ENCODE measurements at regions not wholly inside any gene's neighbourhood (a gene's known extent, or its start where the extent isn't known, plus 50 kb on each side); places are given as distances from the start of the nearest gene placed in this dataset.

- Histone ChIP-seq H3K4me1 (no peaks in the 10 kb centered on the region), H3K4me3 (no peak overlapping the region), H3K27ac (no peak overlapping the region), H3K4me2 (no peak overlapping the region), H3K9me3 (peaks cover 37% of the 10 kb centered on the region; the same call in 2 of the 3 replicates)
- CTCF ChIA-PET, result no interaction called here
- WGBS (ENCODE audit: missing lambda C conversion rate), result 13% methylated on average over 2 of the region's 2 CpGs
- ATAC-seq, result no peak
- POLR2A ChIA-PET, result no interaction called here
- no peak for FAIRE-seq
- TF ChIP-seq HOXA7 (CRISPR knock-in tag; IDR thresholded peaks at IDR 0.05), result no peak
- TF ChIP-seq EP300 (IDR thresholded peaks at IDR 0.05), result no peak
- DNase-seq (ENCODE audit: low read depth in 1 of 2, low spot score in 1 of 2), result no peak
Measured at GRCh38 chr19:56916528-56916927, 76.0 kb upstream of the PEG3 start.

- TF ChIP-seq EHMT2 (IDR thresholded peaks at IDR 0.05; ENCODE audit: low read depth) (no peak), REST (IDR thresholded peaks at IDR 0.05) (no peak), KDM5A (IDR thresholded peaks at IDR 0.05) (no peak)
- TF ChIP-seq, protein P1, sequence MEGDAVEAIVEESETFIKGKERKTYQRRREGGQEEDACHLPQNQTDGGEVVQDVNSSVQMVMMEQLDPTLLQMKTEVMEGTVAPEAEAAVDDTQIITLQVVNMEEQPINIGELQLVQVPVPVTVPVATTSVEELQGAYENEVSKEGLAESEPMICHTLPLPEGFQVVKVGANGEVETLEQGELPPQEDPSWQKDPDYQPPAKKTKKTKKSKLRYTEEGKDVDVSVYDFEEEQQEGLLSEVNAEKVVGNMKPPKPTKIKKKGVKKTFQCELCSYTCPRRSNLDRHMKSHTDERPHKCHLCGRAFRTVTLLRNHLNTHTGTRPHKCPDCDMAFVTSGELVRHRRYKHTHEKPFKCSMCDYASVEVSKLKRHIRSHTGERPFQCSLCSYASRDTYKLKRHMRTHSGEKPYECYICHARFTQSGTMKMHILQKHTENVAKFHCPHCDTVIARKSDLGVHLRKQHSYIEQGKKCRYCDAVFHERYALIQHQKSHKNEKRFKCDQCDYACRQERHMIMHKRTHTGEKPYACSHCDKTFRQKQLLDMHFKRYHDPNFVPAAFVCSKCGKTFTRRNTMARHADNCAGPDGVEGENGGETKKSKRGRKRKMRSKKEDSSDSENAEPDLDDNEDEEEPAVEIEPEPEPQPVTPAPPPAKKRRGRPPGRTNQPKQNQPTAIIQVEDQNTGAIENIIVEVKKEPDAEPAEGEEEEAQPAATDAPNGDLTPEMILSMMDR (IDR thresholded peaks at IDR 0.05), result no peak
- FAIRE-seq, result no peak
- peaks cover 33% of the 10 kb centered on the region; the same call in 2 of the 3 replicates for H3K9me3 ChIP-seq
- H3K4me1 ChIP-seq, result no peaks in the 10 kb centered on the region
- no peak overlapping the region for H3K27ac ChIP-seq
- DNase-seq (ENCODE audit: low read depth in 1 of 2, low spot score in 1 of 2), result no peak
- 3% methylated on average over 6 of the region's 6 CpGs for WGBS (ENCODE audit: missing lambda C conversion rate)
- ChIA-PET CTCF (no interaction called here), POLR2A (no interaction called here)
- H3K4me2 ChIP-seq, result no peak overlapping the region
- no peak overlapping the region for H3K4me3 ChIP-seq
- ATAC-seq, result no peak
Measured at GRCh38 chr19:56917529-56917928, 77.0 kb upstream of the PEG3 start.

DNA sequence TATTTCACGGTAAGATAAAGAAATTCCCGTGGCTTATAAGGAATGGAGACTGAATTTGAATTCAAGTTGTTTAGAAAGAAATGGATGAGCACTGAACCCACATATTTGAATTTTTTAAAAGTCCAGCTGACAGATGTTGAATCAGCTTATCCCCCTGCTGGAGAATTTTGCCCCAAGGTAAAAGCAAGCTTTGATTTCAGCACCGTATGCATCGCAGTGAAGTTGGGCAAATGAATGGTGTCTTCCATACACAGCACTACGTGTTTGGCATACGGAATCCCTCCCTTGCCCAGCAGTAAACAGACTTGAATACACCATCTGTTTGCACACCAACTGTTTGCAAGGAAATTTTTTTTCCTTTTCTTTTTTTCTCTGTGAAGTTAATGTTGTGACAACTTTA, 77.5 kb upstream of the PEG3 start:
- ChIA-PET CTCF (no interaction called here), POLR2A (no interaction called here)
- no peak for TF ChIP-seq CEBPB (IDR thresholded peaks at IDR 0.05)
- TF ChIP-seq HDAC2 (IDR thresholded peaks at IDR 0.05), result no peak
- TF ChIP-seq KDM5A (IDR thresholded peaks at IDR 0.05), result no peak
- TF ChIP-seq POLR2AphosphoS2 (conservative IDR thresholded peaks at IDR 0.05; ENCODE audit: low read length), result no peak
- no peak for TF ChIP-seq HES2 (IDR thresholded peaks at IDR 0.05)
- TF ChIP-seq NFE2L2 (conservative IDR thresholded peaks at IDR 0.05; ENCODE audit: low read length), result no peak
- TF ChIP-seq, protein P2, sequence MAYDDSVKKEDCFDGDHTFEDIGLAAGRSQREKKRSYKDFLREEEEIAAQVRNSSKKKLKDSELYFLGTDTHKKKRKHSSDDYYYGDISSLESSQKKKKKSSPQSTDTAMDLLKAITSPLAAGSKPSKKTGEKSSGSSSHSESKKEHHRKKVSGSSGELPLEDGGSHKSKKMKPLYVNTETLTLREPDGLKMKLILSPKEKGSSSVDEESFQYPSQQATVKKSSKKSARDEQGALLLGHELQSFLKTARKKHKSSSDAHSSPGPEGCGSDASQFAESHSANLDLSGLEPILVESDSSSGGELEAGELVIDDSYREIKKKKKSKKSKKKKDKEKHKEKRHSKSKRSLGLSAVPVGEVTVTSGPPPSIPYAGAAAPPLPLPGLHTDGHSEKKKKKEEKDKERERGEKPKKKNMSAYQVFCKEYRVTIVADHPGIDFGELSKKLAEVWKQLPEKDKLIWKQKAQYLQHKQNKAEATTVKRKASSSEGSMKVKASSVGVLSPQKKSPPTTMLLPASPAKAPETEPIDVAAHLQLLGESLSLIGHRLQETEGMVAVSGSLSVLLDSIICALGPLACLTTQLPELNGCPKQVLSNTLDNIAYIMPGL (CRISPR knock-in tag; IDR thresholded peaks at IDR 0.05; ENCODE audit: borderline replicate concordance), result no peak
- no peak for TF ChIP-seq RNF2 (IDR thresholded peaks at IDR 0.05; ENCODE audit: borderline replicate concordance, low read depth)
- TF ChIP-seq CBX2 (IDR thresholded peaks at IDR 0.05; ENCODE audit: borderline replicate concordance, low read depth), result no peak
- no peak for TF ChIP-seq CHD2 (IDR thresholded peaks at IDR 0.05; ENCODE audit: low read length, partially characterized antibody)
- no peak for TF ChIP-seq CBX8 (IDR thresholded peaks at IDR 0.05)
- TF ChIP-seq RARB (CRISPR knock-in tag; IDR thresholded peaks at IDR 0.05), result no peak
- no peak for TF ChIP-seq SMC3 (IDR thresholded peaks at IDR 0.05)
- TF ChIP-seq RFX5 (IDR thresholded peaks at IDR 0.05), result no peak
- TF ChIP-seq, protein P1 (IDR thresholded peaks at IDR 0.05), result no peak
- TF ChIP-seq KDM1A (IDR thresholded peaks at IDR 0.05; ENCODE audit: low read depth), result no peak
- no peak overlapping the region for H3K27ac ChIP-seq
- H3K4me1 ChIP-seq, result no peaks in the 10 kb centered on the region
- FAIRE-seq, result no peak
- DNase-seq (ENCODE audit: low read depth in 1 of 2, low spot score in 1 of 2), result no peak
- 8% methylated on average over 6 of the region's 6 CpGs for WGBS (ENCODE audit: missing lambda C conversion rate)
- no peak for ATAC-seq
- no peak overlapping the region for H3K4me2 ChIP-seq
- H3K9me3 ChIP-seq, result peaks cover 33% of the 10 kb centered on the region; the same call in 2 of the 3 replicates
- no peak overlapping the region for H3K4me3 ChIP-seq

All from A549 (cell line).